CD4-positive, alpha-beta T cell treated with Interleukin-2 at 100 ng/mL for 4 hours (primary cell): ENCODE measurements at regions not wholly inside any gene's neighbourhood (a gene's known extent, or its start where the extent isn't known, plus 50 kb on each side); places are given as distances from the start of the nearest gene placed in this dataset.

ENCODE experiments used
- DNase-seq: peaks from one replicate; pipeline ENCODE4 v3.0.0-alpha.2; 2020; ENCODE audit warnings: low spot score

GRCh38 chr1:231108516-231109302 lies 53.1 kb upstream of the TRIM67 start:
- DNase-seq: no peak

GRCh38 chr1:231107600-231108326 lies 54.1 kb upstream of the TRIM67 start:
- no peak for DNase-seq

GRCh38 chr1:231107151-231107550 lies 54.7 kb upstream of the TRIM67 start:
- no peak for DNase-seq

- no peak for DNase-seq
These were observed 55.5 kb upstream of the TRIM67 start for GRCh38 chr1:231106347-231106746.

- DNase-seq: no peak
These were observed 56.9 kb upstream of the TRIM67 start for GRCh38 chr1:231104917-231105316.

GRCh38 chr1:231103961-231104360 lies 57.9 kb upstream of the TRIM67 start:
- DNase-seq: no peak

GRCh38 chr1:231099996-231100767 lies 60.1 kb upstream of the FAM89A start:
- DNase-seq: no peak

GRCh38 chr1:231099311-231099710 lies 59.3 kb upstream of the FAM89A start:
- DNase-seq: no peak

- DNase-seq: no peak
These were observed 55.5 kb upstream of the FAM89A start for GRCh38 chr1:231095595-231095994.

GRCh38 chr1:231094421-231094820 lies 54.4 kb upstream of the FAM89A start:
- no peak for DNase-seq

GRCh38 chr1:231093156-231093922 lies 53.3 kb upstream of the FAM89A start:
- no peak for DNase-seq

GRCh38 chr1:231092380-231092779 lies 52.3 kb upstream of the FAM89A start:
- no peak for DNase-seq

GRCh38 chr1:231091831-231092301 lies 51.8 kb upstream of the FAM89A start:
- DNase-seq: peak; percentile 31

GRCh38 chr1:231091415-231091814 lies 51.4 kb upstream of the FAM89A start:
- no peak for DNase-seq
